ENCODE measurements at regions not wholly inside any gene's neighbourhood (a gene's known extent, or its start where the extent isn't known, plus 50 kb on each side); places are given as distances from the start of the nearest gene placed in this dataset.

DNA sequence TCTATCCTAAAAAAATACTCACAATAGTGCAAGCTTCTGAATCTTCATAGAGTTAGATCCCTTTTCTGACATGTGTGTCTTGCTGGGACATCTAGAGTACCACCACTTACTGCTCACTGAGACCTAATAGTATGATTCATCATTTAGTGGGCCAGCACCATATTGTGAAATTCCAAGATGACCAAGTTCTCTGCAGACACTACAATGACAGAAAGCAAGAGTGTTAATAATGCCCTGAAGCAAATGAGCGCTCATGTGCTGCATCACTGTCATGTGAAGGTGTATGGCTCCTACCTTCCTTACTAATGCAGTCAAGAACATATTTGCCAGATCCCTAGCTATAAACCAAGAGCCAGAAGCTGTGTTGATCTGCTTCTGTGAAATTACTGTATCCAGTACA is 606.2 kb upstream of the NXPH2 start (continued):
- TF ChIP-seq, protein P1, sequence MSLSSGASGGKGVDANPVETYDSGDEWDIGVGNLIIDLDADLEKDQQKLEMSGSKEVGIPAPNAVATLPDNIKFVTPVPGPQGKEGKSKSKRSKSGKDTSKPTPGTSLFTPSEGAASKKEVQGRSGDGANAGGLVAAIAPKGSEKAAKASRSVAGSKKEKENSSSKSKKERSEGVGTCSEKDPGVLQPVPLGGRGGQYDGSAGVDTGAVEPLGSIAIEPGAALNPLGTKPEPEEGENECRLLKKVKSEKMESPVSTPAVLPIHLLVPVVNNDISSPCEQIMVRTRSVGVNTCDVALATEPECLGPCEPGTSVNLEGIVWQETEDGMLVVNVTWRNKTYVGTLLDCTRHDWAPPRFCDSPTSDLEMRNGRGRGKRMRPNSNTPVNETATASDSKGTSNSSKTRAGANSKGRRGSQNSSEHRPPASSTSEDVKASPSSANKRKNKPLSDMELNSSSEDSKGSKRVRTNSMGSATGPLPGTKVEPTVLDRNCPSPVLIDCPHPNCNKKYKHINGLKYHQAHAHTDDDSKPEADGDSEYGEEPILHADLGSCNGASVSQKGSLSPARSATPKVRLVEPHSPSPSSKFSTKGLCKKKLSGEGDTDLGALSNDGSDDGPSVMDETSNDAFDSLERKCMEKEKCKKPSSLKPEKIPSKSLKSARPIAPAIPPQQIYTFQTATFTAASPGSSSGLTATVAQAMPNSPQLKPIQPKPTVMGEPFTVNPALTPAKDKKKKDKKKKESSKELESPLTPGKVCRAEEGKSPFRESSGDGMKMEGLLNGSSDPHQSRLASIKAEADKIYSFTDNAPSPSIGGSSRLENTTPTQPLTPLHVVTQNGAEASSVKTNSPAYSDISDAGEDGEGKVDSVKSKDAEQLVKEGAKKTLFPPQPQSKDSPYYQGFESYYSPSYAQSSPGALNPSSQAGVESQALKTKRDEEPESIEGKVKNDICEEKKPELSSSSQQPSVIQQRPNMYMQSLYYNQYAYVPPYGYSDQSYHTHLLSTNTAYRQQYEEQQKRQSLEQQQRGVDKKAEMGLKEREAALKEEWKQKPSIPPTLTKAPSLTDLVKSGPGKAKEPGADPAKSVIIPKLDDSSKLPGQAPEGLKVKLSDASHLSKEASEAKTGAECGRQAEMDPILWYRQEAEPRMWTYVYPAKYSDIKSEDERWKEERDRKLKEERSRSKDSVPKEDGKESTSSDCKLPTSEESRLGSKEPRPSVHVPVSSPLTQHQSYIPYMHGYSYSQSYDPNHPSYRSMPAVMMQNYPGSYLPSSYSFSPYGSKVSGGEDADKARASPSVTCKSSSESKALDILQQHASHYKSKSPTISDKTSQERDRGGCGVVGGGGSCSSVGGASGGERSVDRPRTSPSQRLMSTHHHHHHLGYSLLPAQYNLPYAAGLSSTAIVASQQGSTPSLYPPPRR (CRISPR knock-in tag; IDR thresholded peaks at IDR 0.05; ENCODE audit: borderline replicate concordance): no peak

DNA sequence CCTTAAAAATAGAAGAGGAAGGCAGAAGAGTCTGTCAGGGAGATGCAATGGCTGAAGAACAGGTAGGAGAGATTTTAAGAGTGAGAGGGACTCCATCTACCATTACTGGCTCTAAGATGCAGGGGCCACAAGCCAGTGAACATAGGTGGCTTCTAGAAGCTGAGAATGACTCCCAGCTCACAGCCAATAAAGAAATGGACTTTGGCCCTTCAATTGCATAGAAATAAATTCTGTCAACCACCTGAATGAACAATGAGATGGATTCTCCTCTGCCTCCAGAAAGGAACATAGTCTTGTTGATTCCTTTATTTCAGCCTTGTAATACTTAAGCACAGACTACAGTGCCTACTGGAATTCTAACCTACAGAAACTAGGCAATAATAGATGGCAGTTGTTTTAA is 603.3 kb upstream of the NXPH2 start:
- intact Hi-C loops (cut with micrococcal nuclease): no loop called here
- Histone ChIP-seq H3K79me2 (ENCODE audit: control insufficient read depth, insufficient read depth, low read length) (no peaks in the 10 kb centered on the region), H3K27me3 (ENCODE audit: control insufficient read depth in 2 of 2, insufficient read depth in 2 of 2, low read length in 2 of 2) (no peaks in the 10 kb centered on the region), H3K36me3 (ENCODE audit: control insufficient read depth, insufficient read depth, low read length) (no peaks in the 10 kb centered on the region), H3K9ac (ENCODE audit: insufficient read depth in 1 of 2, low read depth in 2 of 2, low read length in 2 of 2) (no peak overlapping the region), H3K9me3 (replicated peaks; ENCODE audit: control insufficient read depth, insufficient read depth, low read depth, low read length) (no peaks in the 10 kb centered on the region), H3K4me1 (replicated peaks in 1 of 2; ENCODE audit: control insufficient read depth in 2 of 2, insufficient read depth in 2 of 2, low read length in 2 of 2) (no peaks in the 10 kb centered on the region), H3K4me3 (no peak overlapping the region), H4K20me1 (replicated peaks; ENCODE audit: control insufficient read depth, insufficient read depth, low read length) (no peaks in the 10 kb centered on the region), H3K27ac (ENCODE audit: extremely low read depth, low read depth, low read length) (no peak overlapping the region), H3K4me2 (ENCODE audit: insufficient read depth, low read length) (no peak overlapping the region), H3K9me1 (ENCODE audit: control insufficient read depth, insufficient read depth, low read length) (no peaks in the 10 kb centered on the region), H2AFZ (ENCODE audit: low read depth, low read length) (no peak overlapping the region)
- DNase-seq (ENCODE audit: extremely low read depth in 1 of 4, low spot score in 3 of 4) (no peak), ATAC-seq (no peak), FAIRE-seq (no peak)
- BruUV-seq (replicated peaks): no TSS peak
- in situ Hi-C loops (cut with MboI): no loop called here
- ChIA-PET POLR2A (no interaction called here), CTCF (ENCODE audit: low intra/inter-chr PET ratio) (no interaction called here)
- TF ChIP-seq SAFB2 (IDR thresholded peaks at IDR 0.05; ENCODE audit: borderline replicate concordance, low read depth, low read length, severe bottlenecking) (no peak), ZNF785 (CRISPR knock-in tag; IDR thresholded peaks at IDR 0.05) (no peak), FIP1L1 (IDR thresholded peaks at IDR 0.05; ENCODE audit: low read depth, low read length, poor library complexity, severe bottlenecking) (no peak), TCF7 (IDR thresholded peaks at IDR 0.05; ENCODE audit: borderline replicate concordance) (no peak), SREBF1 (IDR thresholded peaks at IDR 0.05; ENCODE audit: borderline replicate concordance, low read depth, low read length) (no peak), FOXK1 (CRISPR knock-in tag; IDR thresholded peaks at IDR 0.05; ENCODE audit: borderline replicate concordance) (no peak), PRMT5 (CRISPR knock-in tag; IDR thresholded peaks at IDR 0.05) (no peak), HEY1 (CRISPR knock-in tag; IDR thresholded peaks at IDR 0.05; ENCODE audit: borderline replicate concordance) (no peak), RFX1 (IDR thresholded peaks at IDR 0.05) (no peak), ZZZ3 (IDR thresholded peaks at IDR 0.05) (no peak), KAT2B (IDR thresholded peaks at IDR 0.05; ENCODE audit: low read depth, low read length) (no peak)
- TF ChIP-seq, protein P2, sequence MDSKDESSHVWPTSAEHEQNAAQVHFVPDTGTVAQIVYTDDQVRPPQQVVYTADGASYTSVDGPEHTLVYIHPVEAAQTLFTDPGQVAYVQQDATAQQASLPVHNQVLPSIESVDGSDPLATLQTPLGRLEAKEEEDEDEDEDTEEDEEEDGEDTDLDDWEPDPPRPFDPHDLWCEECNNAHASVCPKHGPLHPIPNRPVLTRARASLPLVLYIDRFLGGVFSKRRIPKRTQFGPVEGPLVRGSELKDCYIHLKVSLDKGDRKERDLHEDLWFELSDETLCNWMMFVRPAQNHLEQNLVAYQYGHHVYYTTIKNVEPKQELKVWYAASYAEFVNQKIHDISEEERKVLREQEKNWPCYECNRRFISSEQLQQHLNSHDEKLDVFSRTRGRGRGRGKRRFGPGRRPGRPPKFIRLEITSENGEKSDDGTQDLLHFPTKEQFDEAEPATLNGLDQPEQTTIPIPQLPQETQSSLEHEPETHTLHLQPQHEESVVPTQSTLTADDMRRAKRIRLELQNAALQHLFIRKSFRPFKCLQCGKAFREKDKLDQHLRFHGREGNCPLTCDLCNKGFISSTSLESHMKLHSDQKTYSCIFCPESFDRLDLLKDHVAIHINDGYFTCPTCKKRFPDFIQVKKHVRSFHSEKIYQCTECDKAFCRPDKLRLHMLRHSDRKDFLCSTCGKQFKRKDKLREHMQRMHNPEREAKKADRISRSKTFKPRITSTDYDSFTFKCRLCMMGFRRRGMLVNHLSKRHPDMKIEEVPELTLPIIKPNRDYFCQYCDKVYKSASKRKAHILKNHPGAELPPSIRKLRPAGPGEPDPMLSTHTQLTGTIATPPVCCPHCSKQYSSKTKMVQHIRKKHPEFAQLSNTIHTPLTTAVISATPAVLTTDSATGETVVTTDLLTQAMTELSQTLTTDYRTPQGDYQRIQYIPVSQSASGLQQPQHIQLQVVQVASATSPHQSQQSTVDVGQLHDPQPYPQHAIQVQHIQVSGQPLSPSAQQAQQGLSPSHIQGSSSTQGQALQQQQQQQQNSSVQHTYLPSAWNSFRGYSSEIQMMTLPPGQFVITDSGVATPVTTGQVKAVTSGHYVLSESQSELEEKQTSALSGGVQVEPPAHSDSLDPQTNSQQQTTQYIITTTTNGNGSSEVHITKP (IDR thresholded peaks at IDR 0.05; ENCODE audit: partially characterized antibody): no peak
